ACC112 (cell line): ENCODE measurements at regions not wholly inside any gene's neighbourhood (a gene's known extent, or its start where the extent isn't known, plus 50 kb on each side); places are given as distances from the start of the nearest gene placed in this dataset.

ENCODE experiments used
- H2AFZ ChIP-seq: fragments of 200-600 bp; sonication (generic); one replicate; pipeline ENCODE4 v1.6.0; 2017; ENCODE audit warnings: antibody characterized with exemption, low read length; ENCODE audit not compliant: unreplicated experiment
- H3K27ac ChIP-seq: fragments of 200-600 bp; sonication (generic); 2 replicates; pipeline ENCODE4 v1.5.1; 2014; ENCODE audit warnings: low read depth, mild to moderate bottlenecking, antibody characterized with exemption, low read length, moderate library complexity
- H3K27me3 ChIP-seq: fragments of 200-600 bp; sonication (generic); 2 replicates; pipeline ENCODE4 v1.6.1; 2014; ENCODE audit warnings: mild to moderate bottlenecking, antibody characterized with exemption, low read length, moderate library complexity, mixed read lengths; ENCODE audit not compliant: insufficient read depth
- H3K36me3 ChIP-seq: fragments of 200-600 bp; sonication (generic); 2 replicates; pipeline ENCODE4 v1.6.1; 2016; ENCODE audit warnings: mild to moderate bottlenecking, antibody characterized with exemption, low read length, moderate library complexity, mixed read lengths; ENCODE audit not compliant: insufficient read depth
- H3K4me1 ChIP-seq: fragments of 200-600 bp; sonication (generic); one replicate; pipeline ENCODE4 v1.6.1; 2016; ENCODE audit warnings: low read length, mixed read lengths; ENCODE audit not compliant: insufficient read depth, unreplicated experiment, control insufficient read depth
- H3K4me3 ChIP-seq: fragments of 200-600 bp; sonication (generic); 2 replicates; pipeline ENCODE4 v1.5.1; 2014; ENCODE audit warnings: mild to moderate bottlenecking, low read depth, low read length
- H3K79me2 ChIP-seq: fragments of 200-600 bp; sonication (generic); one replicate; pipeline ENCODE4 v1.6.0; 2016; ENCODE audit warnings: low read length; ENCODE audit not compliant: control insufficient read depth, unreplicated experiment, insufficient read depth

DNA sequence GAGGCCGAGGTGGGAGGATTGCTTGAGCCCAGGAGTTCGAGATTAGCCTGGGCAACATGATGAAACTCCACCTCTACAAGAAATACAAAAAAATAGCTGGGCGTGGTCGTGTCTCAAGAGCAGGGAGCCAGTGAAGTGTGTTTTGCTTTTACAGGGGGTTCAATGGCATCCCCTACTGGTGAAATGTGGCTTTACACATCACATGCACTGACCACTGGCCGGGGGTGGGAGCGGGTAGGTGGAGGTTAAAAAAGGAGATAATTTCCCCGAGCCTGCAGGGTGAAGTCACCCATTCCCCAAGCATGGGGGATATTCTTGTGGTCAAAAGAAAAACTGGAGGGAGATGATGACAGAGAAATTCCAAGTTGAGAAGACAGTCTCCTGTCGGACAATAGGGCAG, 63.6 kb upstream of the PWP1 start:
- Histone ChIP-seq H3K4me1 (no peaks in the 10 kb centered on the region), H3K36me3 (no peaks in the 10 kb centered on the region), H2AFZ (no peak overlapping the region), H3K79me2 (no peaks in the 10 kb centered on the region), H3K27me3 (peaks cover 41% of the 10 kb centered on the region), H3K27ac (no peak overlapping the region), H3K4me3 (no peak overlapping the region)

DNA sequence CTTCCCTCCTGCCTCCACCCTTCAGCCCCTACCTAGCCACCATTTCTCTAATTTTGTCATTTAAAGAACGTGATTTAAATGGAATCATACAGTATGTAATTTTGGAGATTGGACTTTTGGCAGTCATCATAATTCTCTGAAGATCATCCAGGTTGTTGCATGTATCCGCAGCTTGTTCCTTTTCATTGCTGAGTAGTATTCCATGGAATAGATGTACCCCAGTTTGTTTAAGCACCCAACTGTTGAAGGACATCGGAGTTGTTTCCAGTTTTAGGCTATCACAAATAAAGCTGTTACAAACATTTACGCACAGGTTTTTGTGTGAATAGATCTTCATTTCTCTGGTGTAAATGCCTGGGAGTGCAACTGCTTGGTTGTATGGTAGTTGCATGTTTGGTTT, 61.1 kb upstream of the PWP1 start:
- Histone ChIP-seq H3K36me3 (no peaks in the 10 kb centered on the region), H3K79me2 (no peaks in the 10 kb centered on the region), H3K4me3 (no peak overlapping the region)

DNA sequence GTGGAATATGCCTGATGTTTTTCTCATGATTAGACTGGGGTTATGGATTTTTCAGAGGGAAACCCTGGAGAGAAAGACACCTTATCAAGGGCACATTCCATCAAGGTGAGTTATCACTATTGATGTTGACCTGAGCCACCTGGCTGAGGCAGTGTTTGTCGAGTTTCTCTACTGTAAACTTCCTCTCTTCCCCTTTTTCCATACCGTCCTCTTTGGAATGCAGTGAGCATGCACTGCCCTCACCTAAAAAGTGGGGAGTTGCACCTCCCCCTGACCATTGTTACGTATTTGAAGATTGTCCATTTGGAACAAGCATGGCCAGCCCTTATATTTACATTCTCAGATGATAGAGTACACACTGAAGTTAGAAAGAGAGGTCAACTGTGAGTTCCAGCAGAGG, 53.9 kb upstream of the PWP1 start:
- Histone ChIP-seq H3K4me1 (no peaks in the 10 kb centered on the region), H3K27me3 (peaks cover 5% of the 10 kb centered on the region), H3K79me2 (no peaks in the 10 kb centered on the region), H3K27ac (no peak overlapping the region), H3K4me3 (no peak overlapping the region), H2AFZ (no peak overlapping the region), H3K36me3 (no peaks in the 10 kb centered on the region)

More for the DNA sequence above, 61.1 kb upstream of the PWP1 start:
- peaks cover 23% of the 10 kb centered on the region for H3K27me3 ChIP-seq
- H2AFZ ChIP-seq: no peak overlapping the region
- H3K4me1 ChIP-seq: no peaks in the 10 kb centered on the region
- no peak overlapping the region for H3K27ac ChIP-seq

DNA sequence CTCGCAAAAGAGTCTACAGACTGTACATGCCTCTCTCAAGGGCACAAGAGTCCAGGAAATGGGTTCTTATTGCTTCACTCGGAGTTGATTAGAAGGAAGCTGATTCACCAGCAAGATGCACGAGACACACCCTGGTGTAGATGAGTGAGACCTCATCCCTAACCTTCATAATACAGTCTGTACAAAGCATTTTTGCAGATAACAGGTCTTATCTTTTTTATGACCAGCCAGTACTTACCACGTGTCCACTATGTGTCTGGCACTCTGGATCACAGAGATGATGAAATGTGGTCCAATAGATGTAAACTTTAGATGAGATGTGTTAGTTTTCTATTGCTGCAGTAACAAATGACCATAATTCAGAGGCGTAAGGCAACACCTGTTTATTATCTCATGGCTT, 53.4 kb upstream of the PWP1 start:
- Histone ChIP-seq H3K27ac (no peak overlapping the region), H3K4me1 (no peaks in the 10 kb centered on the region), H2AFZ (no peak overlapping the region), H3K36me3 (no peaks in the 10 kb centered on the region), H3K79me2 (no peaks in the 10 kb centered on the region), H3K4me3 (no peak overlapping the region), H3K27me3 (peaks cover 5% of the 10 kb centered on the region; the same call in 1 of the 2 replicates)

DNA sequence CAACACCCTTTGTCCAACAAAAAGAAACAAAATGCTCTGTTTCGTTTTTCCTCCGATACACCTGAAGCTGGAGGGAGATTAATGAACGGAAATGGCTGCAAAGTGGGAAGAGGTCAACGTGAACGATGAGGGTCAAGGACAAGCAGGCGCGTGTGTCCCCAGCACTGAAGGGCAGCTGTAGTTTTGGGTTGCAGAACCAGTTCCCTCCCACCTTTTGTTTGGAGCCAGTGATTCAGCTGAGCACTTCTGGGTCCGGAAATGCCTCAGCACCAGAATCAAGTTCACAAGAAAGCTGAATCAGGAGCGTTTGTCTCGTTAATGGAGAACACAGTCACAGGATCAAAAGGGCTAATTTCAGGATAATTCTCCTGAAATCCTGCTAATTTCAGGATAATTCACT, 51.1 kb upstream of the PWP1 start:
- Histone ChIP-seq H2AFZ (no peak overlapping the region), H3K36me3 (no peaks in the 10 kb centered on the region), H3K27me3 (peaks cover 19% of the 10 kb centered on the region), H3K4me1 (no peaks in the 10 kb centered on the region), H3K79me2 (no peaks in the 10 kb centered on the region), H3K4me3 (no peak overlapping the region), H3K27ac (no peak overlapping the region)

DNA sequence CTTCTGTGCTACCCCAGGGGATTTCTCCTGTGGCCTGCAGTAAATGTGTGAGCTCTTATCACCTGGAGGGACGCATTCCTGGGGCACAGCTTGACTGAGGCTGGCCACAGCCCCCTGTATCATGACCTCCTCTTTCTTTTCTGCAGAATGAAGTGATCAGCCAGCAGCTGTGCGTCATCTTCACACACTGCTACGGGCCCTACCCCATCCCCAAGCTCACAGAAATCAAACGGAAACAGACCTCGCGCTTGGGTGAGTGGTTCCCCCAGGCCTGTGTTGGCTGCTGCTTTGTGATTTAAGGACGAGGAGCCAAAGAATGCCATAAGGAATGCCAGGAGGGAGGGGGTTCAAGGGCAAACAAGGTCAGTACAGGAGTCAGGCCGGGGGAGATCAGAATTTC, 50.5 kb upstream of the PWP1 start:
- Histone ChIP-seq H3K79me2 (no peaks in the 10 kb centered on the region), H2AFZ (no peak overlapping the region), H3K27ac (no peak overlapping the region), H3K36me3 (no peaks in the 10 kb centered on the region), H3K4me1 (no peaks in the 10 kb centered on the region), H3K4me3 (no peak overlapping the region), H3K27me3 (peaks cover 26% of the 10 kb centered on the region)
